Liver (tissue), 3 donors: ENCODE measurements at regions not wholly inside any gene's neighbourhood (a gene's known extent, or its start where the extent isn't known, plus 50 kb on each side); places are given as distances from the start of the nearest gene placed in this dataset.

ENCODE experiments used
- ATF3 ChIP-seq: IDR thresholded peaks from 2 replicates; pipeline ENCODE4 v1.6.1; 2016; ENCODE audit warnings: antibody characterized with exemption
- FOXA1 ChIP-seq: IDR thresholded peaks from 2 replicates; pipeline ENCODE4 v1.6.1; 2016; ENCODE audit warnings: antibody characterized with exemption
- RAD21 ChIP-seq, 2 donors: IDR thresholded peaks; 2 replicates each; pipeline ENCODE4 v1.6.1; 2016; ENCODE audit warnings: antibody characterized with exemption in 2 of 2, mild to moderate bottlenecking in 2 of 2
- SP1 ChIP-seq: IDR thresholded peaks from 2 replicates; pipeline ENCODE4 v1.6.1; 2018; ENCODE audit warnings: antibody characterized with exemption, mild to moderate bottlenecking
- TF ChIP-seq, protein P1 (sequence below): fragments of 150-350 bp; IDR thresholded peaks from 2 replicates; pipeline ENCODE4 v1.5.1; 2017; ENCODE audit warnings: improper control_type of control experiment, low read depth, low read length; ENCODE audit not compliant: missing input control
- TF ChIP-seq, protein P2 (sequence below): IDR thresholded peaks from 2 replicates; pipeline ENCODE4 v1.6.1; 2016; ENCODE audit warnings: antibody characterized with exemption
- donor health status: healthy.
- donor health status: healthy.

GRCh38 chr22:27492566-27493201 lies 308.9 kb downstream of the MN1 start:
- TF ChIP-seq FOXA1: no peak
- TF ChIP-seq, protein P1, sequence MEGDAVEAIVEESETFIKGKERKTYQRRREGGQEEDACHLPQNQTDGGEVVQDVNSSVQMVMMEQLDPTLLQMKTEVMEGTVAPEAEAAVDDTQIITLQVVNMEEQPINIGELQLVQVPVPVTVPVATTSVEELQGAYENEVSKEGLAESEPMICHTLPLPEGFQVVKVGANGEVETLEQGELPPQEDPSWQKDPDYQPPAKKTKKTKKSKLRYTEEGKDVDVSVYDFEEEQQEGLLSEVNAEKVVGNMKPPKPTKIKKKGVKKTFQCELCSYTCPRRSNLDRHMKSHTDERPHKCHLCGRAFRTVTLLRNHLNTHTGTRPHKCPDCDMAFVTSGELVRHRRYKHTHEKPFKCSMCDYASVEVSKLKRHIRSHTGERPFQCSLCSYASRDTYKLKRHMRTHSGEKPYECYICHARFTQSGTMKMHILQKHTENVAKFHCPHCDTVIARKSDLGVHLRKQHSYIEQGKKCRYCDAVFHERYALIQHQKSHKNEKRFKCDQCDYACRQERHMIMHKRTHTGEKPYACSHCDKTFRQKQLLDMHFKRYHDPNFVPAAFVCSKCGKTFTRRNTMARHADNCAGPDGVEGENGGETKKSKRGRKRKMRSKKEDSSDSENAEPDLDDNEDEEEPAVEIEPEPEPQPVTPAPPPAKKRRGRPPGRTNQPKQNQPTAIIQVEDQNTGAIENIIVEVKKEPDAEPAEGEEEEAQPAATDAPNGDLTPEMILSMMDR: no peak
- no peak for TF ChIP-seq SP1
- TF ChIP-seq ATF3: no peak
- TF ChIP-seq RAD21 (IDR thresholded peaks at IDR 0.05): no peak
- TF ChIP-seq, protein P2, sequence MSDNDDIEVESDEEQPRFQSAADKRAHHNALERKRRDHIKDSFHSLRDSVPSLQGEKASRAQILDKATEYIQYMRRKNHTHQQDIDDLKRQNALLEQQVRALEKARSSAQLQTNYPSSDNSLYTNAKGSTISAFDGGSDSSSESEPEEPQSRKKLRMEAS: no peak
